K562 (cell line): ENCODE measurements at regions not wholly inside any gene's neighbourhood (a gene's known extent, or its start where the extent isn't known, plus 50 kb on each side); places are given as distances from the start of the nearest gene placed in this dataset.

Source experiments
- ATF2 ChIP-seq: sonication (generic); formaldehyde crosslinking; IDR thresholded peaks from 2 replicates; pipeline ENCODE4 v1.8.1; 2022; ENCODE audit warnings: missing genetic modification reagents
- CBX2 ChIP-seq: fragments of 200-600 bp; sonication (generic); IDR thresholded peaks from one replicate; pipeline ENCODE4 v1.6.1; 2012; ENCODE audit warnings: mild to moderate bottlenecking, low read length, inconsistent platforms; ENCODE audit not compliant: insufficient read depth, poor library complexity, severe bottlenecking
- CGGBP1 ChIP-seq: fragments of 250-450 bp; sonication (Bioruptor Pico); IDR thresholded peaks from 2 replicates; pipeline ENCODE4 v1.9.0; 2021; ENCODE audit warnings: mild to moderate bottlenecking
- EWSR1 ChIP-seq: fragments of 450-650 bp; IDR thresholded peaks from 2 replicates; pipeline ENCODE4 v1.6.1; 2018; ENCODE audit warnings: borderline replicate concordance, mild to moderate bottlenecking, low read depth, moderate library complexity; ENCODE audit not compliant: partially characterized antibody
- HLTF ChIP-seq: fragments of 450-650 bp; IDR thresholded peaks from 2 replicates; pipeline ENCODE4 v1.6.1; 2016
- IRF1 ChIP-seq: sonication (generic); formaldehyde crosslinking; IDR thresholded peaks from 2 replicates; pipeline ENCODE4 v1.8.0; 2022; ENCODE audit warnings: missing genetic modification reagents, mild to moderate bottlenecking, borderline replicate concordance
- KDM5B ChIP-seq: fragments of 200-600 bp; sonication (generic); IDR thresholded peaks from 2 replicates; pipeline ENCODE4 v1.6.1; 2012; ENCODE audit warnings: low read depth, mild to moderate bottlenecking, moderate library complexity, low read length, control low read depth, inconsistent platforms; ENCODE audit not compliant: insufficient replicate concordance
- MTA1 ChIP-seq: fragments of 450-650 bp; IDR thresholded peaks from 2 replicates; pipeline ENCODE4 v1.6.1; 2017; ENCODE audit warnings: borderline replicate concordance
- PHTF2 ChIP-seq: fragments of 250-450 bp; sonication (Bioruptor Pico); IDR thresholded peaks from 2 replicates; pipeline ENCODE4 v1.5.0; 2021; ENCODE audit warnings: mild to moderate bottlenecking
- RAD51 ChIP-seq: fragments of 450-650 bp; IDR thresholded peaks from 2 replicates; pipeline ENCODE4 v1.7.1; 2016; ENCODE audit warnings: low read depth, mild to moderate bottlenecking, borderline replicate concordance
- TAF9B ChIP-seq: fragments of 450-650 bp; IDR thresholded peaks from 2 replicates; pipeline ENCODE4 v1.6.1; 2018; ENCODE audit warnings: mild to moderate bottlenecking; ENCODE audit not compliant: partially characterized antibody
- TEAD4 ChIP-seq, 2 experiments: sonication (generic) in 1 of 2; formaldehyde crosslinking in 1 of 2; IDR thresholded peaks; 2 replicates each; pipeline versions ENCODE4 v1.6.1 to v1.8.0; 2012 to 2022; ENCODE audit warnings: borderline replicate concordance in 1 of 2, inconsistent platforms in 1 of 2, low read length in 1 of 2, mild to moderate bottlenecking in 1 of 2, missing genetic modification reagents in 1 of 2
- TOE1 ChIP-seq, 2 experiments: fragments of 450-650 bp in 1 of 2; sonication (generic) in 1 of 2; formaldehyde crosslinking in 1 of 2; IDR thresholded peaks; 2 replicates each; pipeline versions ENCODE4 v1.7.1 to v1.8.0; 2016 to 2022; ENCODE audit warnings: borderline replicate concordance in 2 of 2, mild to moderate bottlenecking in 2 of 2, antibody characterized with exemption in 1 of 2, inconsistent platforms in 1 of 2, low read depth in 1 of 2, missing genetic modification reagents in 1 of 2, moderate library complexity in 1 of 2
- TSC22D4 ChIP-seq: fragments of 450-650 bp; IDR thresholded peaks from 2 replicates; pipeline ENCODE4 v1.6.1; 2016; ENCODE audit warnings: missing genetic modification characterization, missing biosample characterization, control low read depth
- ZC3H11A ChIP-seq: IDR thresholded peaks from 2 replicates; pipeline ENCODE4 v1.6.1; 2012; ENCODE audit warnings: low read depth, low read length, improper control_type of control experiment
- ZNF121 ChIP-seq: sonication (generic); formaldehyde crosslinking; conservative IDR thresholded peaks from 2 replicates; pipeline ENCODE4 v1.8.0; 2022; ENCODE audit warnings: missing genetic modification reagents
- ZNF165 ChIP-seq: fragments of 250-450 bp; sonication (Bioruptor Pico); IDR thresholded peaks from 2 replicates; pipeline ENCODE4 v1.4.0; 2020; ENCODE audit warnings: borderline replicate concordance
- ZNF23 ChIP-seq: fragments of 250-450 bp; sonication (Bioruptor Pico); IDR thresholded peaks from 2 replicates; pipeline ENCODE4 v1.4.0; 2020; ENCODE audit warnings: mild to moderate bottlenecking
- ZNF311 ChIP-seq: fragments of 250-450 bp; sonication (Bioruptor Pico); IDR thresholded peaks from 2 replicates; pipeline ENCODE4 v1.4.0; 2020; ENCODE audit warnings: mild to moderate bottlenecking, moderate library complexity
- ZNF354B ChIP-seq: fragments of 250-450 bp; sonication (Bioruptor Pico); IDR thresholded peaks from 2 replicates; pipeline ENCODE4 v1.4.0; 2020
- ZNF644 ChIP-seq: fragments of 200-800 bp; sonication (Bioruptor generic); IDR thresholded peaks from 2 replicates; pipeline ENCODE4 v1.6.1; 2016; ENCODE audit warnings: low read depth, missing genetic modification characterization, missing compliant biosample characterization
- ZZZ3 ChIP-seq: fragments of 450-650 bp; IDR thresholded peaks from 2 replicates; pipeline ENCODE4 v1.6.1; 2016; ENCODE audit warnings: antibody characterized with exemption, mild to moderate bottlenecking, moderate library complexity
- TF ChIP-seq, protein P1 (sequence below): sonication (generic); formaldehyde crosslinking; IDR thresholded peaks from 2 replicates; pipeline ENCODE4 v1.9.0; 2022; ENCODE audit warnings: mild to moderate bottlenecking, missing genetic modification reagents

- no peak for TF ChIP-seq ZC3H11A
- TF ChIP-seq ZNF644 (tag) = no peak; the same call in 1 of the 2 replicates
- TF ChIP-seq CGGBP1 (CRISPR knock-in tag) = no peak; the same call in 1 of the 2 replicates
- no peak for TF ChIP-seq ZZZ3
- 0 out of 2 replicates have a peak, but pooled peaks have one; percentile 50 for TF ChIP-seq ZNF165
- peak; percentile 47; the same call in 1 of the 2 replicates for TF ChIP-seq RAD51
- no peak for TF ChIP-seq EWSR1
- TF ChIP-seq TEAD4 (IDR thresholded peaks at IDR 0.05; ENCODE audit: low read length) = peak; percentile 79; the same call in 1 of the 2 replicates
- no peak for TF ChIP-seq TEAD4 (CRISPR knock-in tag; IDR thresholded peaks at IDR 0.05; ENCODE audit: borderline replicate concordance)
- peak; percentile 47 for TF ChIP-seq KDM5B
- TF ChIP-seq, protein P1, sequence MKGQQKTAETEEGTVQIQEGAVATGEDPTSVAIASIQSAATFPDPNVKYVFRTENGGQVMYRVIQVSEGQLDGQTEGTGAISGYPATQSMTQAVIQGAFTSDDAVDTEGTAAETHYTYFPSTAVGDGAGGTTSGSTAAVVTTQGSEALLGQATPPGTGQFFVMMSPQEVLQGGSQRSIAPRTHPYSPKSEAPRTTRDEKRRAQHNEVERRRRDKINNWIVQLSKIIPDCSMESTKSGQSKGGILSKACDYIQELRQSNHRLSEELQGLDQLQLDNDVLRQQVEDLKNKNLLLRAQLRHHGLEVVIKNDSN (CRISPR knock-in tag) = no peak
- TF ChIP-seq ATF2 (CRISPR knock-in tag) = peak; percentile 96; the same call in 1 of the 2 replicates
- TF ChIP-seq TSC22D4 (tag) = no peak
- peak; percentile 79 for TF ChIP-seq MTA1
- no peak for TF ChIP-seq ZNF23 (CRISPR knock-in tag)
- no peak for TF ChIP-seq ZNF121 (CRISPR knock-in tag)
- no peak for TF ChIP-seq HLTF
- no peak for TF ChIP-seq ZNF311 (CRISPR knock-in tag)
- no peak for TF ChIP-seq PHTF2 (CRISPR knock-in tag)
- no peak for TF ChIP-seq CBX2
- TF ChIP-seq IRF1 (CRISPR knock-in tag) = no peak
- TF ChIP-seq ZNF354B (CRISPR knock-in tag) = no peak
- peak; percentile 68; the same call in 1 of the 2 replicates for TF ChIP-seq TOE1 (IDR thresholded peaks at IDR 0.05; ENCODE audit: borderline replicate concordance)
- no peak for TF ChIP-seq TOE1 (CRISPR knock-in tag; IDR thresholded peaks at IDR 0.05; ENCODE audit: borderline replicate concordance, low read depth)
- TF ChIP-seq TAF9B = peak; percentile 81
These were observed 323.1 kb upstream of the FAM78B start (continued) for GRCh38 chr1:166489670-166490436.
